ENCODE measurements at regions not wholly inside any gene's neighbourhood (a gene's known extent, or its start where the extent isn't known, plus 50 kb on each side); places are given as distances from the start of the nearest gene placed in this dataset.

DNA sequence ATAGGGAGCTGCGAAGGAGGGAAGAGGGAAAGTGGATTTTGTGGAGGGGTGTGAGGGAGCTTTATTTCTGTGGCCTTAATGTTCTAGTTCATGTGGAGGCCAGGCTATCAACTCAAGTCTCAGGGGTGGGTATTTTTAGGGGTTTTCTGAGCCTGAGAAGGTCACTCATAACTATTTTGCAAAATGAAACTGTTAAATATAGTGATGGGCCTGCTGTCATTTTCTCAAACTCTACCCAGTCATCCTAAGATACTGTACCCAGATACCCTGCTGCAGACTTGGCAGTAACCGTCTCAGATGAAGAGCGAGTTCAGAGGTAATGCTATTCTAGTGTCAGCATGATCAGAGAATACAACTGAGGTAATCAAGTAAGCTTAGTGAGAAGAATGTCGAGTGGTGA, 545.0 kb upstream of the TBL1XR1 start:
- POLR2A ChIA-PET = no interaction called here
- DNase-seq = no peak
- peaks cover 0 to 1% (median 0%) of the 10 kb centered on the region in 5 donors for H3K27me3 Mint-ChIP-seq

DNA sequence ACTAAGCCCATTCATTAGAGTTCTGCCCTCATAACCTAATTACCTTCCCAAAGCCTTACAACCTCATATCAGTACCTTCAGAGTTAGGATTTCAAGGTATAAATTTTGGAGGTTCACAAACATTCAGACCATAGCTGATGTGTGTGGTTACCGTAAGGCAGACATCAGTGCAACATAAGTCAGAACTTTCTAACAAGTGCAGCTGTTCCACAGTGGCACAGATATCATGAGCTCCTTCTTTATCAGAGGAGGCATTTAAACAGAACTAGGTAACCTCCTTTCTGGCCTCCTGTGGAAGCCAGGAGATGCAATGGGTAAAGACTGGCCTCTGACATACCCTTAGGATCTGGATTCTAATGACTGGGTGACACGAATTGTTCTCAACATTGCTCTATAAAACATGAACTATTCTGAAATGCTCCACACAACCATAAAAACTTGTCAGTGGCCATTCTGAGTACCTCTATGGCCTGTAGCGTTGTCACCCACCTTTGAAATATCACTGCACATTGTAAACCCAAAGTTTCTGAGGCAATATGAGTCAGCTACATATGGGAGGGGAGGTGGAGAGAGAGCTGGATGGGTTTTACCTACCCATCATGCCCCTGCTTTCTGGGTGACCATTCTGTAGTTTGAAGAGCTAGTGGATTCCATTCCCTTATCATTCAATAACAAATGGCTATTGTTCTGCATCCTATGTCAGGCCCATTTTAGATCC, 546.0 kb upstream of the TBL1XR1 start:
- ATAC-seq (no peak), DNase-seq (no peak)
- Mint-ChIP-seq H3K27ac (no peak overlapping the region), H3K4me1 (peaks cover 0 to 4% (median 0%) of the 10 kb centered on the region in 4 donors), H3K27me3 (peaks cover 0 to 4% (median 0%) of the 10 kb centered on the region in 5 donors), H3K9me3 (no peaks in the 10 kb centered on the region), H3K36me3 (peaks cover 0 to 1% (median 0%) of the 10 kb centered on the region in 3 donors), H3K4me3 (no peak overlapping the region)
- POLR2A ChIA-PET = no interaction called here

More for the DNA sequence above, 545.0 kb upstream of the TBL1XR1 start:
- Mint-ChIP-seq H3K4me1 (peaks cover 0 to 4% (median 0%) of the 10 kb centered on the region in 4 donors), H3K9me3 (no peaks in the 10 kb centered on the region), H3K36me3 (peaks cover 0 to 1% (median 0%) of the 10 kb centered on the region in 3 donors), H3K4me3 (no peak overlapping the region), H3K27ac (no peak overlapping the region)
- ATAC-seq = no peak

DNA sequence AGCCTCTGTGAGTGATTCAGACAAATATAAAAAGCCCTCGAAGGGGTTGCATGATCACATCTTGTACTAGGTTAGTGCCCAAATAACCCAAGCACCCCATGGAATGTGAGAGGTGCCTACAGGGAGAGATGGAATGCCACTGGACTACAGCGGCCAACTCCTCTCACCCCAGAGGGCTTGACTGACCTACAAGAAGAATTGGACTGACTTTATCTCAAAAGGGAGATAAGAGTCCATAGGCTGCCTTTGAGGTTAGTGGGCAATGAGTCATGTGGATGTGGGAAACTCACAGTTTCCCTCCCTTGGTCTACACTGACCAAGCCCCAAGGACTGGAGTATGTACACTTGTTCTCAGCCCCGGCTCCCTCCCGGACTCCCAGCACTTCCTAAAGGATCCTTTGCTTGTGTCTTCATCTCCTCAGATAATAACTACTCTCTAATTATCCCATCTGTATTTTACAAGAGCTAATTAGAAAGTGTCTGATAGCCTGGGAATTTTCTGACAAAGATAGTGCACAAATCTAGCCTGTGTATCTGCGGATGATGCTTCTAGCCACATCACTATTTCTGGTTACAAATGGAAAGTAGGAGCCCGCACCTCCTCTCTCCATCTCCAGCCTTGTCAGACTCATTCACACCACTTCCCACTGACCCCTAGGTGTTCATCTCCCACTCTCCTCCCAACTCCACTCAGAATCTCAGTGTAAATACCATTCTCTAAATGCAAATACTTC, 547.8 kb upstream of the TBL1XR1 start:
- no peak for DNase-seq
- no peak for ATAC-seq
- no peaks in the 10 kb centered on the region for H3K9me3 Mint-ChIP-seq
- POLR2A ChIA-PET = no interaction called here
- peaks cover 0 to 4% (median 0%) of the 10 kb centered on the region in 4 donors for H3K4me1 Mint-ChIP-seq
- no peak overlapping the region for H3K27ac Mint-ChIP-seq
- peaks cover 0 to 1% (median 0%) of the 10 kb centered on the region in 3 donors for H3K36me3 Mint-ChIP-seq
- no peak overlapping the region for H3K4me3 Mint-ChIP-seq
- peaks cover 0 to 4% (median 0%) of the 10 kb centered on the region in 5 donors for H3K27me3 Mint-ChIP-seq

DNA sequence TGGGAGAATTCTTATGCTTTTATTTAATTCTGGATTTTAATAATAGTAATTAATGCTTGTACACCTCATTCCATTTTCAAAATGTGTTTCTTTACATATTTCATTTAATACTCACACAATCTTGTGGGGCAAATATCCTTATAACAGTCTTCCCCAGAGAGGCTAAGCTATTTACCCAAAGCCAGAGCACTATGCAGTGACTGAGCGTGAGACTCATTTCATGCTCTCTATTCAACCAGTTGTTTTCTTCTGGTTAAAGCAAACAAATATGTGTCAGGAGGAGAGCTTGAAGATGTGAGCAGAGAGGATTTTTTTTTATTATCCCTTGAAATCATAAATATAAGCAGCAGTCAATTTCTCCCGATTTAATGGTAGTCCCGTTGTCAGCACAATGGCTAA, 548.3 kb upstream of the TBL1XR1 start:
- DNase-seq (no peak), ATAC-seq (no peak)
- Mint-ChIP-seq H3K9me3 (no peaks in the 10 kb centered on the region), H3K27me3 (peaks cover 0 to 4% (median 0%) of the 10 kb centered on the region in 5 donors), H3K36me3 (peaks cover 0 to 1% (median 0%) of the 10 kb centered on the region in 3 donors), H3K4me1 (peaks cover 0 to 3% (median 0%) of the 10 kb centered on the region in 4 donors), H3K4me3 (no peak overlapping the region), H3K27ac (no peak overlapping the region)
- POLR2A ChIA-PET = no interaction called here

DNA sequence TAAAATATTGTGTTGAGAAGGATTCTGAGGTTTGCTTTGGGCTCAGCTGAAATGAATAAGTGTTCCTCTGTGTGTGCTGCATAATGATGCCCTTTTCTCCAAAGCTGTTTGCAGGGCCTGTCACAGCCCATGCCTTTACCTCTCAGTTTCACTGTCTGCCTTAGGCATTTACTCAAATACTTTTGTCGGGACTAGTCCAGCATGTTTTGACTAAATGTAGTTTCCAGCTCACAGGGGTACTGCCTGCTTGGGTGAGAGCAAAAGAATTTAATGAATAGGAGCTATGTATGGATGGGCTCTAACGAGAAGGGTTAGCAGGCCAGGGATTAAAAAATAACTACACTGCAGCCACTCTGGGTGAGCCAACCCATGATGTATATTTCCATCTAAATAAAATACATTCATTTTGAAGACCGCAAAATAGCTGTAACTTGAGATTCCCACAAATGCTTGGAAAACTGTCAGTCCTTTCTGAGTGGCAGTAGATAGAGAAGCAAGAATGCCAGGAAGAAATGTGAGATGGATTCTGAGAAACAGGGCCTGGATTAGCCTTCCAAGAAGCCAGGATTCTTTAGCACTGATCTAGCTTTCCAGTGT, 549.2 kb upstream of the TBL1XR1 start:
- no peaks in the 10 kb centered on the region for H3K9me3 Mint-ChIP-seq
- peaks cover 0 to 3% (median 0%) of the 10 kb centered on the region in 4 donors for H3K4me1 Mint-ChIP-seq
- no peak for DNase-seq
- no peak overlapping the region for H3K27ac Mint-ChIP-seq
- POLR2A ChIA-PET = no interaction called here
- H3K36me3 Mint-ChIP-seq = peaks cover 0 to 1% (median 0%) of the 10 kb centered on the region in 3 donors
- no peak overlapping the region for H3K4me3 Mint-ChIP-seq
- ATAC-seq = no peak
- H3K27me3 Mint-ChIP-seq = peaks cover 0 to 4% (median 0%) of the 10 kb centered on the region in 5 donors

DNA sequence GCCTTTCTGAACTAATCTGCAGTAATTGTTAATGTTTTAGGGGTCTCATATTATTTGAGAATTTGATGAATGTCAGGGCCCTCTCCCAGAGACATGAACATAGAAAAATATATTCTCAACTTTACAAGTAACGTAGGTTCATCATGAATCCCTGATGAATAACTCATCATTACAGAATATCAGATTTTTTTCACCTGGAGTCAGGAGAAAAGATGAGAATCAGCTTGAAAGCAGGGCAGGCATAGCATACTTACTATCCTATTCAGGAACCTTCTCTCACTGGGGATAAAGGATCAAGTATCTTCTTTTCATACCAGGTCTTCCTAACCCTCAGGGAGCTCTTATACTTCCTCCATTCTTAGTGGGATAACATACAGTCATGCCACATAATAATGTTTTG, 552.6 kb upstream of the TBL1XR1 start:
- Mint-ChIP-seq H3K27me3 (peaks cover 0 to 4% (median 0%) of the 10 kb centered on the region in 5 donors), H3K9me3 (no peaks in the 10 kb centered on the region), H3K4me3 (no peak overlapping the region), H3K4me1 (peaks cover 0 to 5% (median 2%) of the 10 kb centered on the region in 4 donors), H3K27ac (no peak overlapping the region), H3K36me3 (no peaks in the 10 kb centered on the region)
- DNase-seq = no peak
- no peak for ATAC-seq
- POLR2A ChIA-PET = no interaction called here

DNA sequence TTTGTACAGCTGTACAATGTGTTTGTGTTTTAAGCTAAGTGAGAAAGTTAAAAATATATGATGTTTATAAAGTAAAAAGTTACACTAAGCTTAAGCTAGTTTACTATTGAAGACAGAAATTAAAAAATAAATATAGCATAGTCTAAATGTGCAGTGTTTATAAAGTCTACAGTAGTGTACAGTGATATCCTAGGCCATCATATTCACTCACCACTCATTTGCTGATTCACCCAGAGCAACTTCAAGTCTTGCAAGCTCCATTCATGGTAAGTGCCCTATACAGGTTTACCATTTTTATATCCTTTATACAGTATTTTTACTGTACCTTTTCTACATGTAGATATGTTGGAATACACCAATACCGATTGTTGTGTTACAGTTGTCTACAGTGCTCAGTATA, 553.2 kb upstream of the TBL1XR1 start:
- Mint-ChIP-seq H3K9me3 (no peaks in the 10 kb centered on the region), H3K4me3 (no peak overlapping the region), H3K4me1 (peaks cover 0 to 5% (median 2%) of the 10 kb centered on the region in 4 donors), H3K27me3 (peaks cover 0 to 4% (median 0%) of the 10 kb centered on the region in 5 donors), H3K27ac (no peak overlapping the region), H3K36me3 (no peaks in the 10 kb centered on the region)
- ATAC-seq = no peak
- POLR2A ChIA-PET = no interaction called here
- DNase-seq = no peak

DNA sequence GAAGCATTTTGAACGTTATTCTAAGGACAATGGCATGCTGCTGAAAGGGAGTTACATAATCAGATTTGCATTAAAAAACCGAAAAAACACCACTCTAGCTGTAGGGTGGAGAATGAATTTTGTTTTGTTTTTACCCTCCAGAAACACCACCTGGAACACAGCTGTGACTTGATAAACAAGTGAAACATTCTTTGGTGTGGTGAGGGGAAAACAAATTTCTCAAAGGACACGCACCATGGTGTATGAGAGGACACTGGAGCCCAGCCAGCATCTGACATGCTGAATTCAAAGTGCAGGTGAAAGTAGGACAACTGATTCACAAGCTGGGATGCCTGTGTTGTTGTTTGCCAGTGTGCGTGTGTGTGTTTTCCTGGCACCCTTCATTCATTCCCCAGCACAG, 554.5 kb upstream of the TBL1XR1 start:
- no peak for DNase-seq
- no peaks in the 10 kb centered on the region for H3K36me3 Mint-ChIP-seq
- ATAC-seq = no peak
- no peak overlapping the region for H3K4me3 Mint-ChIP-seq
- POLR2A ChIA-PET = no interaction called here
- no peak overlapping the region for H3K27ac Mint-ChIP-seq
- peaks cover 0 to 4% (median 0%) of the 10 kb centered on the region in 5 donors for H3K27me3 Mint-ChIP-seq
- H3K4me1 Mint-ChIP-seq = peaks cover 0 to 5% (median 2%) of the 10 kb centered on the region in 4 donors
- peaks cover 0 to 5% (median 0%) of the 10 kb centered on the region in 9 donors for H3K9me3 Mint-ChIP-seq

DNA sequence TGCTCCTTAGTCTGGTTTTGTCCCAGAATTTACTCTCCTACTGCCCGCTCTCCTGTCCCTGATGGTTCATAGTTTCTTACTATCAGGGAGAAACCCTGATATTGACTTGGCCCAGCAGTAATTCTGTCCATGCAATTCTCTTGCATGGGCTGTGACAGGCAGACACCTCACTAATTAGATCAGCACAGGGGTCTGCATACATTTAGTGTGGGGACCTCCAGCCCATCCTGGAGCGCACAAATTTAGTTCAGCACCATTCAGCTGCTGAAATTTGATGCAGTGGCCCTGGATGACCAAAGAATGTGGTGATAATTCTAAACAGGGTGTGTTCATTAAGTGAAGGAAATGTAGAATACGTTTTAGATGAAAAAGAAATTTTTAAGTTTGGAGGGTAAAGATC, 555.5 kb upstream of the TBL1XR1 start:
- Mint-ChIP-seq H3K36me3 (no peaks in the 10 kb centered on the region), H3K4me3 (no peak overlapping the region), H3K27me3 (no peaks in the 10 kb centered on the region), H3K9me3 (peaks cover 0 to 10% (median 0%) of the 10 kb centered on the region in 9 donors), H3K4me1 (peaks cover 0 to 5% (median 2%) of the 10 kb centered on the region in 4 donors), H3K27ac (peak overlapping the region in 1 of 10 donors; percentile 4)
- ATAC-seq = no peak
- POLR2A ChIA-PET = interaction anchor here (0.6 to 0.7 kb wide), 2 partner anchors 10 to 307 kb away, joined by 3 read pairs; no protein-coding TSS in a partner anchor
- DNase-seq = no peak

DNA sequence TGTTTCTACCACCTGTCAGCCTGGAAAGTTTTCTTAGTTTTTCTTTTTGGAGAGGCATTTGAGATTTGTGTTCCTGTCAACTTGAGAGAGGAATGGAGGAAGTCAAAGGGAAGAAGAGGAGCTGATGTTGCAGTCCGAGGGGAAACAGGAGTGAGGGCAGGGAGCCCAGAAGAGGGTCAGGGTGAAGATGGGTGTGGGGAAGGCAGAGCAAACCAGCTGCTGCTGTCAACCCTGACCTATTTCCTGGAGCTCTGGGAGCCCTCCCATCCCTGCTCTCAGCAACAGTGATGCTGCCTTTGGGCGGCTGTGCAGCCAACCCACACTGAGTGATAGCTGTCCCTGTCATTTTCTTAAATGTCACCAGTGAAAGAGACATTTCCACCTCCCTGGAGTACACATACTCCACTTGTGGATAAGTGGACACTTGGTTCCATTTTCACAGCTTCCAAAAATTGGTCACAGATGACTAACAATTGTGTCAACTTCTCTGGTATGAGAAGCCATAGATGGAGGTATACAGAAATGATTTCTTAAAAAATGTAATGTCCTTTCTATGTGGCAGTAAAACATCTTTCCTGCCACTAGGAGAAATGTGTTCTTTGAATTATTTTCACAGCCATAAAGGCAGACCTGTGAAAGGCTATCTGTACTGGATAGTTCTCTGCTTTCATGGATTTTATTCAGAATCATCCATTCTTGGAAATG, 556.3 kb upstream of the TBL1XR1 start:
- no peaks in the 10 kb centered on the region for H3K36me3 Mint-ChIP-seq
- peaks cover 0 to 10% (median 0%) of the 10 kb centered on the region in 9 donors for H3K9me3 Mint-ChIP-seq
- POLR2A ChIA-PET = interaction anchor here (0.6 to 0.7 kb wide), 2 partner anchors 10 to 307 kb away, joined by 3 read pairs; no protein-coding TSS in a partner anchor
- peak overlapping the region in 1 of 10 donors; percentile 8 for H3K27ac Mint-ChIP-seq
- no peak for ATAC-seq
- peaks cover 0 to 5% (median 2%) of the 10 kb centered on the region in 4 donors for H3K4me1 Mint-ChIP-seq
- H3K4me3 Mint-ChIP-seq = no peak overlapping the region
- no peak for DNase-seq
- H3K27me3 Mint-ChIP-seq = no peaks in the 10 kb centered on the region

DNA sequence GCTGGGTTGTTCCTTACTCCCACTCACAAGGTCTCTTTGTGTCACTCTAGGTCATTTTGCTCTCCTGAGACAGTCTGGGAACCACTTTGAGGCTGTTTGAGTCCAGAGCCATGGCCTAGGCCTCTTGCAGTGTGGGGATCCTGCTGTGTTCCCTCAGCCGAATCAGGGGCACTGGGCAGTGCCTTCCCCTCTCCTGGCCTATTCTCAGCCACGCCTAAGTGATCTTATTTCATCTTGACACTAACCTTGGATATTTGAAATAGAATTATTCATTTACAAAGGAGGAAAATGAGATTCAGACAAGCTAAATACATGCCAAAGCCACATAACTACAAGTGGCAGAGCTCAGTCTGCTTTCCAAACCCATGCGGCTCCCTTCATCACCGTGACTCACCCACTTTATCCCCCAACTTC, 557.2 kb upstream of the TBL1XR1 start:
- POLR2A ChIA-PET = no interaction called here
- H3K4me1 Mint-ChIP-seq = peaks cover 0 to 5% (median 2%) of the 10 kb centered on the region in 4 donors
- ATAC-seq (no peak), DNase-seq (no peak)
- no peak overlapping the region for H3K27ac Mint-ChIP-seq
- peaks cover 0 to 10% (median 0%) of the 10 kb centered on the region in 9 donors for H3K9me3 Mint-ChIP-seq
- no peaks in the 10 kb centered on the region for H3K36me3 Mint-ChIP-seq
- H3K27me3 Mint-ChIP-seq = no peaks in the 10 kb centered on the region
- H3K4me3 Mint-ChIP-seq = no peak overlapping the region

DNA sequence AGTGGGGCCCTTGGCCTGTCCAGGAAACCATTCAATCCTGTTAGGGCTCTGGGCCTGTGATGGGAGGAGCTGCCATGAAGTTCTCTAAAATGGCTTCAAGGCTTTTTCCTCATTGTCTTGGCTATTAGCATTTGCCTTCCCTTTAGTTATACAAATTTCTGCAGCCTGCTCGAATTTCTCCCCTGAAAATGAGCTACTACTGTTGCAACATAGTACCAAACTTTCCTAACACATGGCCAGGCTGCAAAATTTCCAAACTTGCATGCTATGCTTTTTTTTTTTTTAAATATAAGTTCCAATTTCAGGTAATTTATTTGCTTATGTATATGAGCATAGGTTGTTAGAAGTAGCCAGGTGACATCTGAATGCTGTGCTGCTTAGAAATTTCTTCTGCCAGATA, 560.8 kb upstream of the TBL1XR1 start:
- Mint-ChIP-seq H3K27ac (no peak overlapping the region), H3K27me3 (no peaks in the 10 kb centered on the region), H3K4me1 (peaks cover 0 to 5% (median 3%) of the 10 kb centered on the region in 4 donors), H3K9me3 (peaks cover 0 to 10% (median 0%) of the 10 kb centered on the region in 9 donors), H3K36me3 (no peaks in the 10 kb centered on the region), H3K4me3 (no peak overlapping the region)
- no peak for ATAC-seq
- POLR2A ChIA-PET = interaction anchor here (0.6 kb wide), 1 partner anchor 383 kb away, joined by 3 read pairs; no protein-coding TSS in a partner anchor
- DNase-seq = no peak
